Choroid plexus epithelial cell (primary cell): ENCODE measurements at regions not wholly inside any gene's neighbourhood (a gene's known extent, or its start where the extent isn't known, plus 50 kb on each side); places are given as distances from the start of the nearest gene placed in this dataset.
A peak's percentile ranks its signal among the peaks of the same experiment; 100 is the strongest.

ENCODE experiments used
- DNase-seq: peaks from one replicate; pipeline ENCODE4 v3.0.0-alpha.2; 2010; ENCODE audit warnings: low read depth
- H3K4me3 ChIP-seq: 2 replicates; pipeline ENCODE4 v1.5.1; 2011; ENCODE audit warnings: low read depth, mild to moderate bottlenecking, control low read depth, low read length, moderate library complexity
- TF ChIP-seq, protein P1 (sequence below): conservative IDR thresholded peaks from 2 replicates; pipeline ENCODE4 v1.5.1; 2011; ENCODE audit warnings: low read depth, mild to moderate bottlenecking, control low read depth, inconsistent platforms, low read length, moderate library complexity

DNA sequence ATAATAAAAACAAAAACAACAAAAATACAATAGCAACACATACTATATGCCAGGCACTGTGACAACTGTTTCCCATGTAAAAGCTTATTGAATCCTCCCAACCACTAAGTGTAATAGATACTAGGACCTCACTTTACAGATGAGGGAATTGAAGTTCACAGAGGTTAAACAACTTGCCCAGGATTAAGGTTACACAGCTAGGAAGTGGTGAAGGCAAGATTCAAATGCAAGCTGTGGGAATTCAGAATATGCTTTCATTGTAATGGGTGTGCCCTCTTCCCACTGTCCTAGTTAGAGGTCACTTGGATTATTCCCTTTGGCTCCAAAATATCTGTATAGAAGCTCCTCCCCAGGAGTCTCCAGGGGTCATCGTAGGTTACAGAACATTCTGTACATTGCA, 231.1 kb downstream of the MREG start:
- DNase-seq, result no peak
- no peak overlapping the region for H3K4me3 ChIP-seq
- TF ChIP-seq, protein P1, sequence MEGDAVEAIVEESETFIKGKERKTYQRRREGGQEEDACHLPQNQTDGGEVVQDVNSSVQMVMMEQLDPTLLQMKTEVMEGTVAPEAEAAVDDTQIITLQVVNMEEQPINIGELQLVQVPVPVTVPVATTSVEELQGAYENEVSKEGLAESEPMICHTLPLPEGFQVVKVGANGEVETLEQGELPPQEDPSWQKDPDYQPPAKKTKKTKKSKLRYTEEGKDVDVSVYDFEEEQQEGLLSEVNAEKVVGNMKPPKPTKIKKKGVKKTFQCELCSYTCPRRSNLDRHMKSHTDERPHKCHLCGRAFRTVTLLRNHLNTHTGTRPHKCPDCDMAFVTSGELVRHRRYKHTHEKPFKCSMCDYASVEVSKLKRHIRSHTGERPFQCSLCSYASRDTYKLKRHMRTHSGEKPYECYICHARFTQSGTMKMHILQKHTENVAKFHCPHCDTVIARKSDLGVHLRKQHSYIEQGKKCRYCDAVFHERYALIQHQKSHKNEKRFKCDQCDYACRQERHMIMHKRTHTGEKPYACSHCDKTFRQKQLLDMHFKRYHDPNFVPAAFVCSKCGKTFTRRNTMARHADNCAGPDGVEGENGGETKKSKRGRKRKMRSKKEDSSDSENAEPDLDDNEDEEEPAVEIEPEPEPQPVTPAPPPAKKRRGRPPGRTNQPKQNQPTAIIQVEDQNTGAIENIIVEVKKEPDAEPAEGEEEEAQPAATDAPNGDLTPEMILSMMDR, result no peak

DNA sequence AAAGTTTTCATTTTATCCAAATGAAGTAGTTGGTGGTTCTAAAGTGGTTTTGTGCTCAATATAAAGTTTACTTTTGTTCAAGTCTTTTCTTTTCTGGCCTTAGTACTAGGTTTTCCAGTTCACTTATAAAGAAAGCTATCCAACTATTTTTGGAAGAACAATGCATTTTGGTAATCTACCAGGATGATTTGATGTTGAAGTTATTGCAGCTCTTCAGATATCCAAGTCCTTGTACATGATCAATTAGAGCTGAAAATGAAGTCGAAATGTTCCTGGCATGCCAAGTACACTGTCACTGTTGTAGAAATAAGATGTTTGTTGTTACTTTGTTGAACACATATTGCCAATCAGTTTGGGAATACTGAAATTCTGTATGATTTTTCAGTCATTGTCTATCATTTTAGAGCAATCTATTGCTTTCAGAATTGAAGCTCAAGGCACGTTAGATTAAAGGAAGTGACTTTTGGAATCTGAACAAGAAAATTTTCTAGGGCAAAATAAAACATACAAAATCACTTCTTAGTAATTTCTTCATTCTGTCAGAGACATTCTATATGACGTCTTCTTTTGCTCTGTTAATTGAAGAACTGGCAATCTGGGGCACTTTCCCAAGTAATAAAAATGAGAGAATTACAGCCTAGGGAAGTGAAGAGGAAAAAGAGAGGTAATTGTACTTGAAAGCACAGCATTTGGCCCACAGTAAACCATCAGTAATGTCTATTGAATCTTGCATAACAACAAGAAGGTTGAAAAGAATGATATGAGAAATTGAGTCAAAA, 232.3 kb downstream of the MREG start:
- no peak for DNase-seq
- no peak overlapping the region for H3K4me3 ChIP-seq
- TF ChIP-seq, protein P1, result no peak

DNA sequence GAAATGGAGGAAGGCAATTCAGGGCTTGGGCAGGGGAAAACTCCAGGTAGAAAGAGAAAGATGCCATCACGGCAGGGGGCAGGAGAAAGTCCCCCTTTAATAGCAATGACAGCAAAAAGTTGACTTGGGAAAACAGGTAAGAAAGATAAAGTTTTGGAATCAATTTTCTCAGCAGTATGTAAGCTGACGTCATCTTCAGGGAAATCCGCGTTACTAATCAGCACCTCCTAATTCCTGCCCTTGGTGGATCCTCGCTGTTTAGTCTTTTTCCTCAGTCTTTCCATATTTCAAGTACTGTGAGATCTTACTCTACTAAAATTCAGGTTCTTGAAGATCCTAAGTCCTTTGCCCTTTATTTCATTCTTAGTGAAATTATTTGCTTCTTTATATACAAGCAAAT, 233.0 kb downstream of the MREG start:
- TF ChIP-seq, protein P1, result no peak
- H3K4me3 ChIP-seq, result no peak overlapping the region
- no peak for DNase-seq

DNA sequence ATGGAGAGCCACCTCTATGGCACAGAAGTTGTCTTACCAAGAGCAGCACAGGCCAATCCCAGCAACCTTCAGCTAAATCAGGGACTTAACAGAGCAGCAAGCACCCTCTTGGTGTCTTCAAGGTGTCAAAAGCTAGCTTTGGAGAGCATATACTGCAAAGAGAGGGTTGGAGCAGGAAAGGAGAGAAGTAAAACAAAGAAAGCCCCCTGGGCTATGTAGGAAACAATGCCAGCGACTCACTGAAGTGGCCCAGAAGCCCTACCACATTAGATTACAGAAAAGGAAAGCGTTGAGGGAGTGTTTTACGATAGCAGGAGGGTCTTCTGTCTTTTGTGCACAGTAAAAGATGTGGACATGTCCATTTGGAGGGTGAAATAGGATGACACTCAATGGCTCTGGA, 233.4 kb downstream of the MREG start:
- no peak overlapping the region for H3K4me3 ChIP-seq
- TF ChIP-seq, protein P1, result no peak
- DNase-seq, result no peak

DNA sequence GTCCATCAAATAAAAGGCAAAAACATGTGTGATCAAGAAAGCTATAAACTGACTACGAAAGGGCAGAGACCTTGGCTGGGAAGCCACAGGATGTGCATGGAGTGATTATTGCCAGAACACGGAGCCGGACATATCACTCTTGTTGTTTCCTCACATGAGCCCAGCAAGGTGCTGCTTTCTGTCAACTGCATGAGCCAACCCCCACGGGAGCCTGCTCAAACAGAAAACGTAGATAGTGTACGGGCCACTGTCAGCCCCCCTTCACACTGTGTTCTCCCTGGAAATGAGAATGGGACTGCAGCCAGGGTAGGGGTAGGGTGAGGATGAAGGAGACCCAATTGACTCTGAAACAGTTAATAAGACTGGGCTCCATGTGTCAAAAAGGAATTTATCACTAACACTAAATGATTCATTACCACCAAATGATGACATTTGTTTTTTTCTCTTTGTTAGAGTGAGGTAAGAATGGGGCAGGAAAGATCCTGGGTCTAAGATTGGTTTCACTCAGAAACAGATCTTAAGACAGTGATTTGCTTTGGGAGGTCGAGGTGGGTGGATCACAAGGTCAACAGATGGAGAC, 235.8 kb downstream of the MREG start:
- DNase-seq, result no peak
- no peak overlapping the region for H3K4me3 ChIP-seq
- TF ChIP-seq, protein P1, result no peak

DNA sequence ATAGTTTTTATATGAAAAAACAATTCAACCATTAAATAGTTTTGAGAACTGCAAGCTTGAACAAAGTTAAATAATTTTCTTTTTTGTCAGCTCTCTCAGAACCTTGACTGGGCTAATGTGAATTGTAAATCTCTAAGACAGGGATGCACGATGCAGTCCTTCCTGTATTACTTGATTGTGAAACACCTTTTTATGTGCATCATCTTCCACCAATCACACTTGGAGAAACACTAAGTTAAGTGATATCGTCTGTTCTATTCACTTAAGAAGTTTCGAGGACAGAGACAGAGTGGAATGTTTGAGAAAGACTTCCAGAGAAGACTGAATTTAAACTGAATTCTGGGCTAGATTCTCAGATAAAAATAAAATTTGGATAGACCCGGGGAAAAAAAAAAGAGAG, 238.2 kb downstream of the MREG start:
- DNase-seq, result peak; percentile 70
- TF ChIP-seq, protein P1, result no peak
- no peak overlapping the region for H3K4me3 ChIP-seq

DNA sequence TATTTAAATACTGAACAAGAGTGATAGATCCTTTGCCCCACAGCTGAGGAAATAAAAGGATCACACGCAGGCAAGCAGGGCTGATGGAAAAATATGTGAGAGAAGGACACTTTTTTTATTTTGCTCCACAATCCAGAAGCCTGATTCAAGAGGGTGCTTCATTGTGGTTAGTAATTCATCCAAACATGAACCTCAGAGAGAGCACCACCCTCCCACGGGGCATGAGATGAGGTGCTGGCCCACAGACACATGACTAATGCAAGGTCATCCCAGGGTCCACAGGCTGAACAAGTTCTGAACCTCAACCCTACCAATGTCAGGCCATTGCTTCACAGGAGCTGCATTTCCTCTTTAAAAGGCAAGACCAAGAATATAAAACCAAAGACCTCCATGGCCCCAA, 239.6 kb downstream of the MREG start:
- no peak overlapping the region for H3K4me3 ChIP-seq
- DNase-seq, result peak; percentile 99
- TF ChIP-seq, protein P1, result no peak
